ENCODE measurements at regions not wholly inside any gene's neighbourhood (a gene's known extent, or its start where the extent isn't known, plus 50 kb on each side); places are given as distances from the start of the nearest gene placed in this dataset.

DNA sequence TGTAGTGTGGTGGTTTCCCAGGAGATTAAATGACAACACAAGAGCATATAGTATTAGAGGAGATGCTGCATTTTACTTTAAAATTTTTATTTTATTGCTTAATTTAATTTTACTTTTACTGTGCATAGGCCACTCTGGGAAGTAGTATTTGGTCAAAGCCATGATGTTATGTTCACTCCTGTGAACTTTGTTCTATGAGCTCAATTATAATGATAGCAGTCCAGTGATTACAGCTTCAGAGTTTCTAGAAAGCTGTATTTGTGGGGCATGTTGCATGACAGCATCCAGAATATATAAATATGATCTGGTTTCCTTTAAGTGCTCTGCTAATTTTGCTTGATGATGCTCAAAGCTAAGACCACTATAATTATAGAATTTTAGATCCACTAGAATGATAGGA, 338.6 kb downstream of the NSUN3 start:
- no peak for TF ChIP-seq EZH2phosphoT487 (conservative IDR thresholded peaks at IDR 0.05; ENCODE audit: low read length)
- TF ChIP-seq, protein P1, sequence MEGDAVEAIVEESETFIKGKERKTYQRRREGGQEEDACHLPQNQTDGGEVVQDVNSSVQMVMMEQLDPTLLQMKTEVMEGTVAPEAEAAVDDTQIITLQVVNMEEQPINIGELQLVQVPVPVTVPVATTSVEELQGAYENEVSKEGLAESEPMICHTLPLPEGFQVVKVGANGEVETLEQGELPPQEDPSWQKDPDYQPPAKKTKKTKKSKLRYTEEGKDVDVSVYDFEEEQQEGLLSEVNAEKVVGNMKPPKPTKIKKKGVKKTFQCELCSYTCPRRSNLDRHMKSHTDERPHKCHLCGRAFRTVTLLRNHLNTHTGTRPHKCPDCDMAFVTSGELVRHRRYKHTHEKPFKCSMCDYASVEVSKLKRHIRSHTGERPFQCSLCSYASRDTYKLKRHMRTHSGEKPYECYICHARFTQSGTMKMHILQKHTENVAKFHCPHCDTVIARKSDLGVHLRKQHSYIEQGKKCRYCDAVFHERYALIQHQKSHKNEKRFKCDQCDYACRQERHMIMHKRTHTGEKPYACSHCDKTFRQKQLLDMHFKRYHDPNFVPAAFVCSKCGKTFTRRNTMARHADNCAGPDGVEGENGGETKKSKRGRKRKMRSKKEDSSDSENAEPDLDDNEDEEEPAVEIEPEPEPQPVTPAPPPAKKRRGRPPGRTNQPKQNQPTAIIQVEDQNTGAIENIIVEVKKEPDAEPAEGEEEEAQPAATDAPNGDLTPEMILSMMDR (IDR thresholded peaks at IDR 0.05; ENCODE audit: insufficient read depth, low read length, poor library complexity, severe bottlenecking): no peak
